G401 (cell line): ENCODE measurements at regions not wholly inside any gene's neighbourhood (a gene's known extent, or its start where the extent isn't known, plus 50 kb on each side); places are given as distances from the start of the nearest gene placed in this dataset.
"Not testable (repeated sequence)": the region's sequence is repeated elsewhere in the genome, so short reads cannot be mapped to it uniquely, and the experiment has no call there.

ENCODE experiments used
- DNase-seq: peaks from one replicate; pipeline ENCODE4 v3.0.0-alpha.2; 2015; ENCODE audit warnings: low spot score
- in situ Hi-C: cut with HindIII; loops from 2 replicates; pipeline ENCODE4 v1.10.0; 2016; ENCODE audit warnings: low sequenced_read_pairs, mixed read lengths

- in situ Hi-C loops = no loop called here
- no peak for DNase-seq
Observed at GRCh38 chr3:82572721-82573120, 811.3 kb upstream of the GBE1 start.

GRCh38 chr3:82568776-82569338 lies 807.4 kb upstream of the GBE1 start:
- in situ Hi-C loops = no loop called here
- no peak for DNase-seq

DNA sequence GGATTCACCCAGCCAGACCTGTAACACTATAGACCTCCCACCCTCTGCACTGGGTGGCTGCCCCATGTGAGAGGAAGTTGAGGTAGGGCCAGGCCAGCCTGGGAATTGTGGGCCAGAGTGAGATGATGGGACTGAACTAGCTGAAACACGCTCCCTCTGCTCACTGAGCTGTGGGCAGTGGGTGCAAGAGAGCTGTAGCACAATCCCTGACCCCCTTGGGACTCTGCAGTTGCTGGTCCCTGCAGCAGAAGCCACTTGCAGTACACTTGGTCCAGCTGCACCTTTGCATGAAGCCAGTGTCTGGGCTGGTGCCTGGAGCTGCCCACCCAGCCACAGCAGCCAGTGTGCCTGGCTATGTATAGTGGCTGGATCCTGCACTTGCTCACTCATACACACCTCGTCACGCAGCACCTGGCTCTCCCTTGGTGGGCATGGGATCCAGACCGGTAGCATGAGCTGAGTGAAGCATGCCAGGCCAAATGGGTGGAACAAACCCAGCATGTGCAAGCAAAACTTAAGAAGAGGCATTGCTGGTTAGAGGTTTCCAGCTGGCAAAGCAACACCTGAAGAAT lies 805.7 kb upstream of the GBE1 start:
- in situ Hi-C loops = no loop called here

DNA sequence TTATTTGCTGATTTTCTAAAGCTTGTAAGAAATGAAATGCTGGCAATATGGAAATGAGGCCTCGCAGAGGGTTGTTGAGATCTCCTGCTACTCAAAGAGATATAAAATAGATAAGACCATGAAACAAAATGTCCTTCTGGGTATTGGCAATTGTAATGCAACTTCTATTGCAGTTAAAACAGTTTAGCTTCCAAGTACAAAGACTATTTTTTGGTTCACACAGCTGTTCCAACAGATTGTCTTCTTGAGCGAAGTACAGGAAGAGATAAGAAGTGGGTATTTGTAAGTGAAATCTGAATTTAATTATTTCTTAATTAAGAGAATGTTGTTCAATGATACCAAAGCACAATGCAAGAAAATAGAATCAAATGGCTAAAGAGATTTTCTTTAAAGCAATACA lies 801.5 kb upstream of the GBE1 start:
- in situ Hi-C loops = no loop called here
- DNase-seq = no peak

More for the DNA sequence above, 805.7 kb upstream of the GBE1 start:
- DNase-seq = no peak

DNA sequence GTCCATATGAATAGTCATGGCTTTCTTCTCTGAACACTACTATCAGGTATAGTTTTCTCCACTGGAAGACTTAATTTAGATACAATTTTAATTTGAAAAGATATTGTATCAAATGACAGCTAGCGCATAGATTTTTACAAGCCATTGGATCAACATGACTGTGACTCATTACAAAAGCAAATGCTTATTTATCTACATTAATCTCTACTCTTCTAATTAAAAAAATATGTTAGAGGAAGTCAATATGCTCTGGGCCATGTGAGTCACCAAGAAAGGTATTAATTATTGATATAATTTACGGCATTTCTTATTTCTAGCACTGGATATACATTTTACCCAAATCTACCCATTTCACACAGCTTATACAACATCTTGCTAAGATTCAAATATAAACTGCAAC lies 800.3 kb upstream of the GBE1 start:
- in situ Hi-C loops = no loop called here
- DNase-seq = no peak

- in situ Hi-C loops = no loop called here
Observed at GRCh38 chr3:82558081-82558480, 796.6 kb upstream of the GBE1 start.

GRCh38 chr3:82556113-82556512 lies 794.7 kb upstream of the GBE1 start:
- in situ Hi-C loops = no loop called here
- DNase-seq = peak; percentile 30

More at GRCh38 chr3:82558081-82558480, 796.6 kb upstream of the GBE1 start:
- no peak for DNase-seq

DNA sequence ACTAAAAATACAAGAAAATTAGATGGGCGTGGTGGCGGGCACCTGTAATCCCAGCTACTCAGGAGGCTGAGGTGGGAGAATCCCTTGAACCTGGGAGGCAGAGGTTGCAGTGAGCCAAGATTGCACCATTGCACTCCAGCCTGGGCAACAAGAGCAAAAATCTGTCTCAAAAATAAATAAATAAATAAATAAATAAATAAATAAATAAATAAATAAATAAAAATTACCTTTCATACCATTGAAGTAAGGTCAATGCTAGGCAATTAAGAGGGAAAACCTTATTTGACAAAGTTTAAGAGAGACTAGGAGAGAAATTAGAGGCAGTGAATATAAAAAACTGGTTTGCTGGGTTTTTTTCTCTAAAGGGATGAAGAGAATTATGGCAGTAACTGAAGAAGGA lies 781.1 kb upstream of the GBE1 start:
- in situ Hi-C loops = not testable (repeated sequence)

DNA sequence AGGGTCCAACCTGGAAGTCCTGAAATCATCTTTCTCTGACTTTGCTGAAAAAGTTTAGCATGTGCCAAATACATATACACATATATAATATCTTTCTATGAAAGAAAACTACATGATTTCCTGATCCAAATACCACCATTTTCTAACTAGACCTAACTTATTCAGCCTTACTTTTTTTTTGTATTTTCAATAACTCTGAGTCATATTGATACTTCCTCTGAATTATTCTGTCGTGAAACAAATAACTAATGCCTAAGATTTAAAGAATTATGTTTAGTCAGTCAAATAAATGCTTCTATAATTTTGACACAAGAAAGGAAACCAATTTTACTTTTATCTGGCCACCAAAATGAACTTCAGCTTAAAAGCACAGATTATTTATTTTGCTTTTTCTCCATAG lies 760.2 kb upstream of the GBE1 start:
- DNase-seq = no peak
- in situ Hi-C loops = no loop called here

More for the DNA sequence above, 781.1 kb upstream of the GBE1 start:
- not testable (repeated sequence) for DNase-seq

DNA sequence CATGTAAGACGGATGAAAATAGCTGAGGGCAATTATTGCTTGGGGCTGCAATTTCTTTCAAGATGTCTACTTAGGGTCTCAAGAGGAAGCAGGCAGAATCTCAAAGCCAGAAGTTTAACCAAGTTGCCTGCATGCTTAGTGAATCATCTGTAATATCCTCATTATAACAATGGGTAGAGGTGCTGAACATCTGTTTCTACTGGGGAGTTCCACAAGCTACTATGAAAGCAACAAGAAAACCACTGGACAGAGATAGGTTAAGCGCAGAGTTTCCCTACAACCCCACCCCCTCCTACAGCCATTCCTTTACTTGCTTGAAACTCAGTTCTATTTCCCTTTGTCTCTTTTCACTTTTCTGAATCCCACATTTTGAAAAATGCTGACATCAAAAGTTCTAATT lies 759.4 kb upstream of the GBE1 start:
- in situ Hi-C loops = no loop called here
- no peak for DNase-seq

- no peak for DNase-seq
- in situ Hi-C loops = no loop called here
Observed at GRCh38 chr3:82509951-82510603, 748.6 kb upstream of the GBE1 start.

DNA sequence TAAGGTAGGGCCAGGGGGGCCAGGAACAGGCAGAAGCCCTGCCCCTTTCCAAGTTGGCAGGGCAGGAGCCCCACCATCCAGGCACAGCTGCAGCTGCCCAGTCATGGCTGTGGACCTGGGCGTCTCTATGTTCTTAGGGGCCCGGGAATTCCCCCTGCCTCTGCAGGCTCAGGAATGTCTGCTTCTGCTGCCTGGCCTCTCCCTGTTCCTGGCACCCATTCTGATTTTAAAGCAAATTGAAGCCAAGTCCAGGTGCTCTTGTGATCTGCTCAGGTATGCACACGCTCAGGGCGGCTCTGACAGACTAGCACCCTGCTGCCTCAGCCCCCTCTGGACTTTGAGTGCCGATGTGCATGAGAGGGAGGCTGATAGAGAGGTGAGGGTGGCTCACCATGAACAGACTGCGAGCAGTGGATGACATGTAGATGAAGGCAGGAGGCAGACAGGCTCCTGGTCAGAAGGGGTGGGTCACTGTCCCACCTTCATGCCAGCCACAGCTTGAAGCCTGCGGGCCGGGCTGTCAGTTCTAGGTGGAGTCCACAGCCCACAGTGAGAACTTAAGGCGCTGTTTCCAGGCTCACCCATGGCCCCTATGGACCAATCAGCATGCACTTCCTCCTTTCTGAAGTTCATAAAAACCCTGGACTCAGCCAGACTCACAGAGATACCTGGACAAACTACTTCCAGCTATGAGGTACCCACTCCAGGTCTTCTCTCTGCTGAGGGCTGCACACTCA lies 747.8 kb upstream of the GBE1 start:
- no peak for DNase-seq
- in situ Hi-C loops = no loop called here

DNA sequence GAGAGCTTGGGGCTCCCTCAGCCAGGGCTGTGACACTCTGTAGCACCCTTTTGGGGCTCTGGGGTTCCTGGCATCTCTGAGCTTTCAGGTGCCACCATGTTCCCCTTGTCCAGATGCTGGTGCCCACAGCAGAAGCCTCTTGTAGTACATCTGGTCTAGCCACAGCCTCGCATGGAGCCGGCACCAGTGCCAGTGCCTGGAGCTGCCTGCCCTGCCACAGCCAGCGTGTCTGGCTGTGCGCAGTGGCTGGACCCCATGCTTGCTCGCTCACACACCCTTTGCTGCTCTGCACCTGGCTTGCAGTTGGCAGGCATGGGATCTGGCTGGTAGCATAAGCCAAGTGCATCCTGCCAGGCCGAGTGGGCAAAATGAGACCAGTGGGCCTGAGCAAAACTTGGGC lies 744.8 kb upstream of the GBE1 start:
- DNase-seq = no peak
- in situ Hi-C loops = no loop called here

DNA sequence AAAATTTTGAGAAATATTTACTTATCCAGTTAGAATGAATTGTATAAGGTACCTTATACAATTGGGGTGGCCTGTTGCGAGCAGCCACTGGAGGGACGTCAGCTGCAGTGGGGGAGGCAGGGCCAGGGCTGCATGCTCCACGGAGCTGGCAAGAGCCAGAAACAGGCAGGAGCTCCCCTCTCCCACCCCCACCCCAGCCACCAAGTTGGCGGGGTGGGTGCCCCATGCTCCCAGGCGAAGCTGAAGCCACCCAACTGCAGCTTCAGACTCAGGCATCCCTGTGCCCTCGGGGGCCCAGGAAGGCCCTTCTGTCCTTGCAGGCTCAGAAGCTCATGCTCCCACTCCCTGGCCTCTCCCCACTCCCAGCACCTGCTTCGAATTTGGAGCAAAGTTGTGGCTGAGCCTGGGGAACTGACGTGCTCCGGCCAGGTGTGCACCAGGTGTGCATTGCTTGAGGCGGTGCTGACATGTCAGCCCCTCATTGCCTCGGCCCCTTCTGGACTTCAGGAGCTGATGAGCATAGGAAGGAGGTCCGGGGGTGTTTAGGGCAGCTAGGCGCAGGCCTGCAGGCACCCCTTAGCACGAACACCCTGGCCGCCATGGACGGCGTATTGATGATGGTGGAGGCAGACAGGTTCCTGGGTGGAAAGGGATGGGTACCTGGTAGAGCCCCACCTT lies 743.8 kb upstream of the GBE1 start:
- in situ Hi-C loops = no loop called here
- no peak for DNase-seq

DNA sequence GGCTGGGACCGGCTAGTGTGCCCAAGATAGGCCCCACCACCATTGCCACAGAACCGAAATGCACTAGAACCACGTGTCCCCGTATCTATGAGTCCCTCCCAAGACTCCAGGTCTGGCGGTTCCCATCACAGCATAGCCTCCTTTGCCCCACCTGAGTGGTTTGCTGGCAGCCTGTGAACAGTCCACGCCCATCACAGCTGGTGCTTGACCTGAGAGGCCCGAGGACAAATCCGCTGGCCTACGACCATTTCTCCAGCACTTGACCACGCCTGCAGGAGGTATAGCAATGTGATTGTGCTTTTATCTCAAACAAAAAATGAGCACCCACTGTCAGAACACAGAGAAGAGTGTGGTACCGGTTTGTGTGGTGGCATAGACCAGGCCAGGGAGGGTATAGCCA lies 736.7 kb upstream of the GBE1 start:
- in situ Hi-C loops = no loop called here
- DNase-seq = no peak

DNA sequence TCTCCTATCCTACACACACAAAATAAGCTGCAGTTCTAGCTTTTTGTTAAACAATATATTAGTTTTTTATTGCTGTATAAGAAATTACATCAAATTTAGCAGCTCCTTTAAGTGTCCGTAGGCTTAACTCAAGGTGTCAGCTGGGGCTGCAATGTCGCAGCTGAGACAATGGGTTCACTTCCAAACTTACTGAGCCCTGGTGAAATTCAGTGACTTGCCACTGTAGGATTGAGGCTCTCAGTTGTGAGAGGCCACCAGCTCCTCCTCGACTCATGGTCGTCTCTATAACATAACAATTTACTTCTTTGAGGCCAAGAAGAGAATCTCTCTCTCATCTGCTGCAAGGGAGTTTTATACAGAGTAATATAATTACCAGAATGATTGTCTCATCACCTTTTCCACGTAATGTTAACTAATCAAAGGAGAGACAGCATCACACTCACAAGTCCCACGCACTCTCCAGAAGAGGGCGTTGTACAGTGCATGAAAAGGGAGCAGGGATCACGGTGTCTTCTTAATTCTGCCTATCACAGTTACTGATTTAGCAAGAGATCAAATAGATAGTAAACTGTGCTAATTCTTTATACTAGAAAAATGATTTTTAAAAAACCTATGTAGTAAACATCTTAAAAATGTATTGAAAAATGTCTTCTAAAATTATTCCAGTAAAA lies 735.6 kb upstream of the GBE1 start:
- peak; percentile 5 for DNase-seq
- in situ Hi-C loops = no loop called here

DNA sequence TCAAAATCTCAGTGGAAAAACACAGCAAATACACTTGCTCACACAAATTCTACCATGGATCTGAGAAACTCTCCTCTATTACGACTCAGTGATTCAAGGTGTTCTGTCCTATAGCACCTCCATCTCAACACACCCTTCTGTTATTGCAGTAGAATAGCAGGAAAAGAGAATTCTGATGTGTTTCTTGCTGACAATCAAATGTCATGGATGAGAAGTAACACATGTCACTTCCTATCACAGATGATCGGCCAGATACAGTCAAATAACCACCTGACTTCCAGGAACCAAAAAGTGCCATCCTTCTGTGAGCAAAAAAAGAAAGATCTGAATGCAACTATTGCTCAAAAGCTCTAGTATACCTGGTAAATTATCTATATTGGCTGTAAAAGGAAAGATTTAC lies 734.2 kb upstream of the GBE1 start:
- no peak for DNase-seq
- in situ Hi-C loops = no loop called here

GRCh38 chr3:82494977-82495489 lies 733.6 kb upstream of the GBE1 start:
- DNase-seq = no peak
- in situ Hi-C loops = no loop called here

- no peak for DNase-seq
- in situ Hi-C loops = no loop called here
Observed at GRCh38 chr3:82493858-82494257, 732.4 kb upstream of the GBE1 start.
